ENCODE measurements at regions not wholly inside any gene's neighbourhood (a gene's known extent, or its start where the extent isn't known, plus 50 kb on each side); places are given as distances from the start of the nearest gene placed in this dataset.

- no peaks in the 10 kb centered on the region for H3K27me3 ChIP-seq (ENCODE audit: control insufficient read depth, insufficient read depth, low read length)
- no peak overlapping the region for H3K27ac ChIP-seq (ENCODE audit: insufficient read depth, low read length, poor library complexity, severe bottlenecking)
- Mint-ChIP-seq H3K27me3 (no peaks in the 10 kb centered on the region), H3K4me3 (no peak overlapping the region), H3K27ac (no peak overlapping the region), H3K36me3 (no peaks in the 10 kb centered on the region), H3K4me1 (no peaks in the 10 kb centered on the region), H3K9me3 (peaks cover 0 to 12% (median 0%) of the 10 kb centered on the region in 7 donors)
- no peaks in the 10 kb centered on the region for H3K36me3 ChIP-seq (ENCODE audit: control insufficient read depth, insufficient read depth, low read length)
- no peaks in the 10 kb centered on the region for H3K4me1 ChIP-seq (ENCODE audit: control insufficient read depth, insufficient read depth, low read length, poor library complexity, severe bottlenecking)
- no peak for DNase-seq
- no peak for ATAC-seq (ENCODE audit: low read depth in 2 of 2)
- no peaks in the 10 kb centered on the region for H3K9me3 ChIP-seq (ENCODE audit: control insufficient read depth in 2 of 2, low read length in 2 of 2)
- no peak overlapping the region for H3K4me3 ChIP-seq (ENCODE audit: low read depth, low read length)
Measured at GRCh38 chr5:101877451-101877850, 418.6 kb downstream of the SLCO4C1 start.

DNA sequence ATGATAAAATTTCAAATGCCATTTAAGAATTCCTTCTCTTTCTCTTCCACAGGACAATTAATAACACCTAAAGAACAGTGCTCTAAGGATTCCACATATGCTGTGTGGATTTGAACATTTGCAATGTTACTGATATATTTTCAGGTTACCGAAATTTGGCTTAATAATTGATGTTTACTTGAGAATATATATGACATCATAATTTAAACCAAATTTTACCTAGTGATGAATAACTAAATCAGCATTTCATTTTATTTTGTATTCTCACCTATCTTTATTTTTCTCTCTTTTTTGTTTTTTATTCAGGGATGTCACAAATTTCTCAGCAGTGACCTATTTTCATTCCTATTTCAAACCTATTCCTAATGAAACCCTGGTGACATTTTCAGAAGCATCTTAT is 429.6 kb downstream of the SLCO4C1 start:
- H3K27ac Mint-ChIP-seq, result no peak overlapping the region
- ATAC-seq (ENCODE audit: low read depth in 2 of 2), result no peak
- no peak for DNase-seq
- no peak overlapping the region for H3K4me3 ChIP-seq (ENCODE audit: low read depth, low read length)
- H3K27me3 ChIP-seq (ENCODE audit: control insufficient read depth, insufficient read depth, low read length), result no peaks in the 10 kb centered on the region
- no peak overlapping the region for H3K4me3 Mint-ChIP-seq
- H3K27ac ChIP-seq (ENCODE audit: insufficient read depth, low read length, poor library complexity, severe bottlenecking), result no peak overlapping the region
- no peaks in the 10 kb centered on the region for H3K4me1 Mint-ChIP-seq
- H3K9me3 Mint-ChIP-seq, result peaks cover 0 to 7% (median 1%) of the 10 kb centered on the region in 7 donors
- H3K36me3 Mint-ChIP-seq, result no peaks in the 10 kb centered on the region
- no peaks in the 10 kb centered on the region for H3K4me1 ChIP-seq (ENCODE audit: control insufficient read depth, insufficient read depth, low read length, poor library complexity, severe bottlenecking)
- H3K36me3 ChIP-seq (ENCODE audit: control insufficient read depth, insufficient read depth, low read length), result no peaks in the 10 kb centered on the region
- H3K9me3 ChIP-seq (ENCODE audit: control insufficient read depth in 2 of 2, low read length in 2 of 2), result no peaks in the 10 kb centered on the region
- no peaks in the 10 kb centered on the region for H3K27me3 Mint-ChIP-seq

- no peak for DNase-seq
- no peak overlapping the region for H3K27ac ChIP-seq (ENCODE audit: insufficient read depth, low read length, poor library complexity, severe bottlenecking)
- Mint-ChIP-seq H3K9me3 (peaks cover 0 to 4% (median 0%) of the 10 kb centered on the region in 7 donors), H3K27ac (no peak overlapping the region), H3K27me3 (no peaks in the 10 kb centered on the region), H3K4me3 (no peak overlapping the region), H3K36me3 (no peaks in the 10 kb centered on the region), H3K4me1 (no peaks in the 10 kb centered on the region)
- no peaks in the 10 kb centered on the region for H3K4me1 ChIP-seq (ENCODE audit: control insufficient read depth, insufficient read depth, low read length, poor library complexity, severe bottlenecking)
- no peaks in the 10 kb centered on the region for H3K9me3 ChIP-seq (ENCODE audit: control insufficient read depth in 2 of 2, low read length in 2 of 2)
- H3K36me3 ChIP-seq (ENCODE audit: control insufficient read depth, insufficient read depth, low read length), result no peaks in the 10 kb centered on the region
- H3K4me3 ChIP-seq (ENCODE audit: low read depth, low read length), result no peak overlapping the region
- ATAC-seq (ENCODE audit: low read depth in 2 of 2), result no peak
- H3K27me3 ChIP-seq (ENCODE audit: control insufficient read depth, insufficient read depth, low read length), result no peaks in the 10 kb centered on the region
Measured at GRCh38 chr5:101860563-101860962, 435.5 kb downstream of the SLCO4C1 start.

DNA sequence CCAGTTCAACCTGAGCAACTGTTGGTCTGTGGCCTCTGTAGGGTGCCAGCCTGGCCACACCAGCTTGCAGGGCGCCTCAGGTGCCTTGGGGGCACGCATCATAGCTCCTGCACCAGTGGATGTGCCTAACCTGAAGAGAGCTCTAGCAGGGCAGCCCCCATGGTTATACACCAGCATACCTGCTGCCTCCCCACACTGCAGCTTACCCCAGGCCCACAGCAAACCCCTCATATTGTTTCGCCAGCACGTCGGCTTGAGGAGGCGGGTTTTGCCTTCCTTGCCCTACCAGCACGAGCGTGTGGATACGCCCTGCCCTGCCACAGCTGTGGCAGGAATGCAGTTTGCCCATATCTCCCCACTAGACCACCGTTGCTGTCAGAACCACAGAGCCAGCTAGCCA is 435.9 kb downstream of the SLCO4C1 start:
- Mint-ChIP-seq H3K9me3 (peaks cover 0 to 4% (median 0%) of the 10 kb centered on the region in 7 donors), H3K36me3 (no peaks in the 10 kb centered on the region), H3K4me3 (no peak overlapping the region), H3K4me1 (no peaks in the 10 kb centered on the region), H3K27me3 (no peaks in the 10 kb centered on the region), H3K27ac (no peak overlapping the region)
- Histone ChIP-seq H3K27me3 (ENCODE audit: control insufficient read depth, insufficient read depth, low read length) (no peaks in the 10 kb centered on the region), H3K4me3 (ENCODE audit: low read depth, low read length) (no peak overlapping the region), H3K36me3 (ENCODE audit: control insufficient read depth, insufficient read depth, low read length) (no peaks in the 10 kb centered on the region), H3K4me1 (ENCODE audit: control insufficient read depth, insufficient read depth, low read length, poor library complexity, severe bottlenecking) (no peaks in the 10 kb centered on the region), H3K27ac (ENCODE audit: insufficient read depth, low read length, poor library complexity, severe bottlenecking) (no peak overlapping the region), H3K9me3 (ENCODE audit: control insufficient read depth in 2 of 2, low read length in 2 of 2) (no peaks in the 10 kb centered on the region)
- no peak for ATAC-seq (ENCODE audit: low read depth in 2 of 2)
- no peak for DNase-seq

GRCh38 chr5:101846496-101846895 is 449.6 kb downstream of the SLCO4C1 start:
- no peaks in the 10 kb centered on the region for H3K9me3 ChIP-seq (ENCODE audit: control insufficient read depth in 2 of 2, low read length in 2 of 2)
- no peaks in the 10 kb centered on the region for H3K4me1 ChIP-seq (ENCODE audit: control insufficient read depth, insufficient read depth, low read length, poor library complexity, severe bottlenecking)
- Mint-ChIP-seq H3K4me3 (no peak overlapping the region), H3K4me1 (no peaks in the 10 kb centered on the region), H3K27me3 (no peaks in the 10 kb centered on the region), H3K36me3 (no peaks in the 10 kb centered on the region), H3K27ac (no peak overlapping the region), H3K9me3 (peaks cover 0 to 16% (median 4%) of the 10 kb centered on the region in 7 donors)
- no peak overlapping the region for H3K27ac ChIP-seq (ENCODE audit: insufficient read depth, low read length, poor library complexity, severe bottlenecking)
- H3K27me3 ChIP-seq (ENCODE audit: control insufficient read depth, insufficient read depth, low read length), result no peaks in the 10 kb centered on the region
- H3K36me3 ChIP-seq (ENCODE audit: control insufficient read depth, insufficient read depth, low read length), result no peaks in the 10 kb centered on the region
- no peak for DNase-seq
- no peak overlapping the region for H3K4me3 ChIP-seq (ENCODE audit: low read depth, low read length)
- no peak for ATAC-seq (ENCODE audit: low read depth in 2 of 2)

GRCh38 chr5:101843055-101843454 is 453.0 kb downstream of the SLCO4C1 start:
- Mint-ChIP-seq H3K4me1 (no peaks in the 10 kb centered on the region), H3K27me3 (no peaks in the 10 kb centered on the region), H3K27ac (no peak overlapping the region), H3K4me3 (no peak overlapping the region), H3K9me3 (peaks cover 0 to 17% (median 3%) of the 10 kb centered on the region in 7 donors), H3K36me3 (no peaks in the 10 kb centered on the region)
- Histone ChIP-seq H3K4me1 (ENCODE audit: control insufficient read depth, insufficient read depth, low read length, poor library complexity, severe bottlenecking) (no peaks in the 10 kb centered on the region), H3K27ac (ENCODE audit: insufficient read depth, low read length, poor library complexity, severe bottlenecking) (no peak overlapping the region), H3K27me3 (ENCODE audit: control insufficient read depth, insufficient read depth, low read length) (no peaks in the 10 kb centered on the region), H3K4me3 (ENCODE audit: low read depth, low read length) (no peak overlapping the region), H3K9me3 (ENCODE audit: control insufficient read depth in 2 of 2, low read length in 2 of 2) (no peaks in the 10 kb centered on the region), H3K36me3 (ENCODE audit: control insufficient read depth, insufficient read depth, low read length) (no peaks in the 10 kb centered on the region)
- no peak for DNase-seq
- no peak for ATAC-seq (ENCODE audit: low read depth in 2 of 2)

GRCh38 chr5:101838435-101838834 is 457.6 kb downstream of the SLCO4C1 start:
- no peaks in the 10 kb centered on the region for H3K4me1 ChIP-seq (ENCODE audit: control insufficient read depth, insufficient read depth, low read length, poor library complexity, severe bottlenecking)
- Mint-ChIP-seq H3K4me3 (no peak overlapping the region), H3K27me3 (no peaks in the 10 kb centered on the region), H3K36me3 (no peaks in the 10 kb centered on the region), H3K9me3 (peaks cover 0 to 13% (median 3%) of the 10 kb centered on the region in 7 donors), H3K4me1 (no peaks in the 10 kb centered on the region), H3K27ac (no peak overlapping the region)
- no peaks in the 10 kb centered on the region for H3K36me3 ChIP-seq (ENCODE audit: control insufficient read depth, insufficient read depth, low read length)
- ATAC-seq (ENCODE audit: low read depth in 2 of 2) (no peak), DNase-seq (no peak)
- no peaks in the 10 kb centered on the region for H3K27me3 ChIP-seq (ENCODE audit: control insufficient read depth, insufficient read depth, low read length)
- no peak overlapping the region for H3K27ac ChIP-seq (ENCODE audit: insufficient read depth, low read length, poor library complexity, severe bottlenecking)
- H3K4me3 ChIP-seq (ENCODE audit: low read depth, low read length), result no peak overlapping the region
- H3K9me3 ChIP-seq (ENCODE audit: control insufficient read depth in 2 of 2, low read length in 2 of 2), result no peaks in the 10 kb centered on the region

DNA sequence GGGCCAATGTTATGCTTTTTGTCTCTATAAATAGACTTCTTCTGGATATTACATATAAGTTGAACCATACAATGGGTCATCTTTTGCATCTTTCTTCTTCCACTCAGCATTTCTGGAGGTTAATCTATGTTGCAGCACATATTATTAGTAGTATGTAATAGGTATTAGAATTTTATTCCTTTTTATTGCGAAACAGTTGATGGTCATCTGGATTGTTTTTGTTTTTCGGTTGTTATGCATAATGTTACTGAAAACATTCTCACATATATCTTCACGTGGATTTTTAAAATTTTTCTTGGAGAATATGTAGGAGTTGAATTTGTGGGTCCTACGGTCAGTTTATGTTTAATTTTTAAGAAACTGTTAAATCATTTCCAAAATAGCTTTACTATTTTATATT is 466.8 kb downstream of the SLCO4C1 start:
- H3K9me3 Mint-ChIP-seq, result peaks cover 0 to 11% (median 4%) of the 10 kb centered on the region in 7 donors
- H3K36me3 Mint-ChIP-seq, result peaks cover 3% of the 10 kb centered on the region

More for the DNA sequence above, 466.8 kb downstream of the SLCO4C1 start:
- Histone ChIP-seq H3K4me3 (ENCODE audit: low read depth, low read length) (no peak overlapping the region), H3K27ac (ENCODE audit: insufficient read depth, low read length, poor library complexity, severe bottlenecking) (no peak overlapping the region), H3K27me3 (ENCODE audit: control insufficient read depth, insufficient read depth, low read length) (no peaks in the 10 kb centered on the region), H3K9me3 (ENCODE audit: control insufficient read depth in 2 of 2, low read length in 2 of 2) (no peaks in the 10 kb centered on the region), H3K36me3 (ENCODE audit: control insufficient read depth, insufficient read depth, low read length) (no peaks in the 10 kb centered on the region), H3K4me1 (ENCODE audit: control insufficient read depth, insufficient read depth, low read length, poor library complexity, severe bottlenecking) (no peaks in the 10 kb centered on the region)
- ATAC-seq (ENCODE audit: low read depth in 2 of 2), result no peak
- H3K4me1 Mint-ChIP-seq, result no peaks in the 10 kb centered on the region
- H3K4me3 Mint-ChIP-seq, result no peak overlapping the region
- H3K27ac Mint-ChIP-seq, result no peak overlapping the region
- H3K27me3 Mint-ChIP-seq, result no peaks in the 10 kb centered on the region
- no peak for DNase-seq
